Suppressor macrophage treated with lipopolysaccharide for 4 hours (primary cell): ENCODE measurements at regions not wholly inside any gene's neighbourhood (a gene's known extent, or its start where the extent isn't known, plus 50 kb on each side); places are given as distances from the start of the nearest gene placed in this dataset.

Experiments used
- DNase-seq: peaks from one replicate; pipeline ENCODE4 v3.0.0-alpha.2; 2020

DNA sequence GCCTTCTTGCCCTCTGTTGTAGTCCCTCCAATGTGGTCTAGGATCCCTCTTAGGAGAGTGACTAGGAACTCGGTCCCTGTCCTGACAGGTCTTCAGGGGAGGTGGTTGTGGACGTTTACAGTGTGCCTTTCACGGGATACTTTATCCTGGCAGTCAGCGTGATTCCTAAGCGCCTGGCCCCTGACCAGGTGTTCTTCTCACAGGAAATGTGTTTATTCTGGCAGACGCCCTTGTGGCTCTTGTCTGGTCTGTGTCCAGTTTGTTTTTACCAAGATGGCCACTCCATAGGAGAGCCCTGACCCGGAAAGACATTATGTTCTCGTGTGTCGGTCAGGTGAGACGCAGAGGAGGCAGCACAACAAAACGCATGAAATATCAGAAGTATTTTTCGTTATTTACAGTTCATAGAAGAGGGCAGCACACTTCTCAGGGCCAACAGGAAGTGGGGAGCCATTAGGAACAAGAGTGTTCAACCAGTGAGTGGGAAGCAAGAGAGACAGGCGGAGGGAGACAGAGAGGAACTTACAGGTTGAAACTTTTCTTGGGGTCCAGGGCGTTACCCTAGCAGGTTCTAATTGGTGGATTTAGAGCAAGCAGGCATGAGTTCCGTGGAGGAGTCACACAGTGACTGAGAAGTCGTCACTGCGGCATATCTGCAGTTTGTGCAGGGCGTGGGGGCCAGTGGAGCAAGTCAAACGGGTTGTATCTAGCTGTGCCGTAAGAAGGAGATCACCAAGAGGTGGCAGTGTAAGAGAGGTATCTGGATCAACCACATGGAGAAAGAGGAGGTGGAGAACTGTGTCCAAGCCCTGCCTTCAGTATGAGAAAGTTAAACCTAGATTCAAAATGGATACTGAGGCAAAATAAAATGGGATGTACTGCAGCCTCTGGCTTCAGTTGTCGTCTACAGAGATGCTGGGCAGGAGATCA, 412.9 kb downstream of the ZSWIM6 start:
- DNase-seq, result no peak

DNA sequence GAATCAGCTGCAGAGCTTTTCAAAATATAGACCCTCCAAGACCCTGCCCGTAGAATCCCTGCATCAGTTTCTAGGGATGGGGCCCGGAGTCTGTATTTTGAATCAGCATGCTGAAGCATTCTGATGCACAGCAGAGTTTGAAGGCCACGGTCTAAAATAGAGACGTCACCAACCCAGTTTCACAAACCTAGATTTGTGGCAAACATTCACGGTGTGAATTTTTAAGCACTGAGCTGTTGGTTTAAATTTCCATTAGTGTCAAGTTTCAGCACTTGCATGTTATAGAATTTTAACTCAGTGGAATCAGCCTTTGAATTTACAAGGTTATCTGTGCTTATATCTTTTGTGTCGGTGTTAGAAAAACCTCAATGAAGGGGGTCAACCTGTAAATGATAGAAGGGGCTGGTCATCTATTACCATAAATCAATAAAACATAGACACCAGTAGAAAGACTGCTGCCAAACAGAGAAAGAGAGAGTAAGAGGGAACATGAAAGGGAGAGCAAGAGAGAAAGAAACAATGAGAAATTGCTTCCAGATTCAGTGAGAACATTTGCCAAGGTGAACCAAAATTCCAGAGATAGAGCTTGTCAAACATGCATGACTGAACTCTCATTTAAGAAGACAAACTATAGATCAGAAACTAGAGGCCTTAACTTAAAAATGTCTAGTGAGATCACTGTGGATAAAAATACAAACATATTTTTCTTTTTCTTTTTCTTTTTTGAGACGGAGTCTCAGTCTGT, 414.9 kb downstream of the ZSWIM6 start:
- DNase-seq, result no peak

DNA sequence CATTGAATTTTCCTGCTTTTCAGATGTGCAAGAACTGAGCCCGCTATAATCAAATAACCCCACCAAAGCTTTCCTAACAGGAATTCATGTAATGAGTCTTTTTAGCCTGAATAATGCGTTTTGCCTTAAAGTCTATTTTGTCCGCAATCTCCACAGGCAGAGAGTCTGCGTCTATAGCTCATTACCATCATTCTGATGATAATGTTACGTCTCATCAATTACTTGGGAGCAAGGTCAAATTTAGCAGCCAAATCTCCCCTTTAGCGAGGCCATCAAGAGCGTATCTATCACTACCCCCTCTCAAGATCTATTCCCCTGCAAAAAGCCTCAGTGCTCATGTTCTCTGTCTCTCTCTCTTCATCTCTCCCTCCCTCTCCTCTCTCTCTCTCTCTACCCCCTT, 416.1 kb downstream of the ZSWIM6 start:
- DNase-seq, result no peak

DNA sequence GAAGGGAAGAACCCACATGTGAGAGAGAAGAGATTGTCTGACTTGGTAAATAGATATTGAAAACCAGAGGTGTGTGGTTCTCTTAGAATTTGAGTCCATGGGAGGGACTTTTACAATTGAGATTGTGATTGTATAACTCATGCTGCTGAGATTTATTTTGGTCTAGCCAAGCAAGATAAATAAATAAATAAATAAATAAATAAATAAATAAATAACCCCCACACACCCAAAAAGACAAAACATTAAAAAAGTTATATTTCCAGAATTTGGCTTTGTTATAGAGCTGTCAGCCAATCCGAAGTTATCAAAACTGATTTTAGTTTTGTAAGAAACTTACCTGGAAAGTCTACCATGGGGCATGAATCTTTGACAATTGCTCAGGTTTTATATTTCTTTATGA, 416.6 kb downstream of the ZSWIM6 start:
- DNase-seq, result no peak

DNA sequence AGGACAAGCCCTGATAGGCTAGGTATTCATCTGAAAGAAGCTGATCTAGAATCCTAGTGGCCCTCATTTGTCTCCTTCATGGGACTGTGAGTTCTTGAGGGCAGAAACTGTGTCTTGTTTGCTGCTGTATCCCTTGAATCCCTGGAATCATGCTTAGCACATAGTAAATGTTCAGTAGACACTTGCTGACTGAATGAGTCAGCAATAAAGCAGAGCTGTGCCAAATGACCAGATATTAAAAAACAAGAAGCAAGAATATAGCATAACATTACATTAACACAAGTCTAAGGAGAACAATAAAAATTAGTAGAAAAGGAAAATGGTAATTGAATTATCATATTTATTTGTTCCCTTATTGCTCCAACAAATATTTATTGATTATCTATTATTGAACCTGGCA, 420.5 kb downstream of the ZSWIM6 start:
- DNase-seq, result no peak

DNA sequence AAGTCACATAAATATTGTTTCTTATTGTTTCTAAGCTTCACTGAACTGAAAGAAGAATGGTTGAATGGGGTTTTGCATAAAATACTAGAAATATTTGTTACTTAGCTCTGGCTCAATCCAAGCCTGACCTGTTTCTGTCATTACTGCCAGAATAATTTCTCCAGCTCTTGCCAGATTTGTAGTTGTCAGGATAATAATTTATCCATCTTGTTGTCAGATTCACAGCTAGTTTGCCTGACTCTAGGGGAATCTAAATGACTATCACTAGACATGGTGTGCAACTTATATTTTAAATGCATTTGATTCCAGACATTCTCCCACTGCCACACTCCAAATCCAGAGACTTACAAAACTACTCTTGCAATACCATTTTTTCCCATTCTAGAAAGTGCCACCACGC, 422.7 kb downstream of the ZSWIM6 start:
- DNase-seq, result no peak

DNA sequence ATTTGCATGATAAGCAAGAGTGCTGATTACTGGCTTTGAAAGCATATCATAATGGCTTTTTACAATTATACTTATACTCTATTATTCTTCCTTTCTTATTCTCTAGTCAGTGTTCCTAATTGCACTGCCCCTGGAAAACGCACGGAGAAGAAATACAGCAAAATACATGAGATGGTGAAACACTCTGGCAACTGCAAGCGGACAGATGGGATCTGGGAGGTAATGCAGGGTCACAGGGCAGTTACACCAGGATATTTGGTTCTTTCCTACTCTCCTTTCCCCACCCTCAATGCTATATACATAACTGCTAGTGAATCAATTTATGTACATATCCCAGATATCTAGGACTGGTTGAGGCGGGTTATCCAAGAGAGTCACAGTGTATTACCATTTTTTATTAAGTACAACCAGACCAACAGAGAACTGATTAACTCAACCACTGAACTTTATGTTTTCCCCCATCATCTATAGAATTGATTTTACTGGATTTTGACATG, 423.7 kb downstream of the ZSWIM6 start:
- no peak for DNase-seq

DNA sequence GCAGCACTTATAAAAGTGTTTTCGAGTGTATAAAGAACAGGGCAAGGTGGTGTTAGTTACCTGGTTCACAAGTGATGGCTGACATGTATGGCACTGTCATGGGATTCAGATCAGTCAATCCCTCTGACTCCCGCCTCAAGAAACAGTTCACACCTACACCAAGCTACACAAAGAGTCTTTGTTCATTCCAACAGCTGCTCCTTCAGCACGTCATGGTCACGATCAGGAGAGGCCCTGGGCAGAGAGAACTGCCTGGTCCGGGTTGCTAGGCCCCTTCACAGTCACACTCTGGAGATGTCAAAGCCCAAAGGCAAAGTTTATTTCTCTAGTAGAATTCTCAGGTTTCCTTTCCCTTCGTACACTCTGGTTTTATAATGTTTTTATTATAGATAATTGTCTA, 426.7 kb downstream of the ZSWIM6 start:
- DNase-seq, result no peak

DNA sequence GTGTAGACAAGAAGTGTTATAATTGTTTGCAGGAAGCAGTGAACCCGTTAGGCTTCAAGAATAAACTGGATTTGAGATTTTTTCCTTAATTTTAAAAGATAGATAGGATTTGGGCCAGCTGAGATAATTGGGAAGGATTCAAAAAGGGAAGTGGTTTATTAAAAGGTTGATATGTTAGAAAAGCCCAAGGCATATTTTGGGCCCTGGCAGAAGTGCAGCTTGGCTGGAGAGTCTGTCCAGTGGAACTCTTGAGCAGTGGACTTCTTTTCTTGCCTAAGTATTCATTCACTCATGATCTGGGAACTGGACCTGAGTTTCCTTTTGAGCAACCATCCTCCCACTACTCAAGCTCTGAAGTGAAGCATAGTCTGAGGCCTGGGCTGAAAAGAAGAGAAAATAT, 433.4 kb downstream of the ZSWIM6 start:
- DNase-seq, result no peak

DNA sequence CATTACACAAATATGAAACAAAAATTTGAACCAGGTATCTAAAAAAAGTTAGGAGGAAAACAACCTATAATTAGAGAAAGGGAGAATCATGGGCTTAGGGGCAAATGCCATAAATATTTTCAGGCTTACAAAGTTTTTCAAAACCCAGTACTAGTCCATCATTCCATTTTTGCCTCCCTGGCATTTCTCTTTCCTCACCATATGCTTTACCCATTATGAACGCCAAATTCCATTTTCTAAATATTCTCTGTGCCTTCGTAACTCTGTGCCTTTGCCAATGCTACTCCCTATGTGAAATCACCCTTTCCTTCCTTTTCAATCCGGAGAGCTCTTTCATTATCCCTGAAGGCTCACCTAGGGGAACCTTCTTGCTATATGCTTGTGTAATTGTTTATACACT, 434.1 kb downstream of the ZSWIM6 start:
- DNase-seq, result no peak

DNA sequence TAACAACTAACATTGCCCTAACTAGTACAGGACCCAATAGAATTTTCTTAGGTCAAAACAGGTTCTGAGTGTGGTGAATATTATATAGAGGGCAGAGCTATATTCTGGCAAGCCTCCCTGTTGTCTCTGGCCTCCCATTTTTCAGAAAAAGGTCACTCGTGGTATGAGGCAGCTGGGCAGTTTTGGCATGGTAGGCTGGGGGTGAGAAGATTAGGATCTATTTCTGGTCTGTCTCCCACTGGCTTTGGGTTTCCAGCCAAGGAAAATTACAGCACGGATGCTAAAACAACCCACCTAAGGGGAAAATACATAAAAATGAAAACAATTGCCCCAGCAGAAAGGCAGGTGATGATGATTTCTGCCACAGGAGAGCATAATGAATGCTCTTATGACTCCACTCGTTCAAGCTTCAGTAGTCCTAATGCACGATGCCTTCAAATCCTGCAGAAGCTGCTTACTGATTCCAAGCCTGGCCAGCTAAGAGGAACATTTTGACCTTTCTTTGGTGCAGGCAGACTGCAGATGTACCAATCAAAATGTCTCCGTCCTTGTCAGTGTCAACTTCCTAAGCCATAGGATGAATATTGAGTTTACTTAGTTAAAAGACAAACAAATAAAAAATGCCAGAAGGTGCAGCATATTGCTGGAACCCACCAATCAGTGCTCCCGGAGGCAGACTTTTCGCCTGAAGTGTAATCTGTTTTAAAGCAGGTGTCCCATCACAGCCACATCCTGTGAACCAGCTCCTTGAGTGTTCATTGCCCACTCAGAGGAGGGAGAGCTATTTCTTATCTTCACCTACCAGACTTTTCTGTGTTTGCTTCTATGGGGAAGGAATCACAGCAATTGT, 435.4 kb downstream of the ZSWIM6 start:
- DNase-seq, result no peak

DNA sequence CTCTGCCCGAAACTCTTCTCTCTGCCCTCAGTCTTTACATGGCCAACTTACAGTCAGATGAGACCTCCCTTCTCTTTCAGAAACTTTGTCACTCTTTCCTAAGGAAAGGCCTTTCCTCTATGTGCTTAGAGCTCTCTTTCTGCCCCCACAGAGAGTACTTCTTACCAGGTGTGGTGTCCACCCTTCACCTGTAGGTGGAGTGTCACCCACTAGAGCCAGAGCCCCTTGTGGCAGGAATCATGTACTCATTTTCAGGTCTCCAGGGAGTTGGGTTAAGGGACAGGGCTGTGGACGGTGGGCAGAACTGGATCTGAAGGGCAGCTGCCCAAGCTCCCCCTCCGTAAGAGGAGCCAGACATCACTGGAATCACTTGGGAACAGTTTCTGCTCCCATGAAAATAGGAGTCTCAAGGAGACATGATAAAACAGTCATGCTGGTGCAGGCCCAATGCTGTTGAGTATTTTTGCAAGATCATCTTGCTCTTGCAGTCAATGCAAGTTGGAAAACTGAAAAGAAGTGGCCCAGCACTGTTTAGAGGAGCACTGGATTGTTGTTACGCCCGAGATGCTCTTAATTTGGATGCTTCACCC, 436.7 kb downstream of the ZSWIM6 start:
- no peak for DNase-seq

DNA sequence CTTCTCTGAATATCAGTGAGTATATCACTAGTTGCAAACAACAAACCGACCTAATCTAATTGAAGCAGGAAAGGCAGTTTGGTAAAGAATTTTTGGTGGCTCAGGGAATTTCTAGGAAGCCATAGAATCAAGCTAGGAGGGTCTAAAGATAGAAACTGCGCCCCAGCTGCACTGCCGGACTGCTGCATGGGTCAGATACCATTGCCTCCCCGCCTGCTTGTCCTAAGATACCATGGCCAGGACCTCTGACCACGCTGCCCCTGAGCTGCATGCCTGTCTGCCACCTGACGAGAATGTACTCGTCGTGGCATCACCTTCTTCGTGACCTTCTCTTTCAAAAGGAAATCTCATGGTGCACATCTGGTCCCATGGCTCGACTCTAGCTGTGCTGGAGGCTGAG, 439.0 kb downstream of the ZSWIM6 start:
- DNase-seq, result no peak

DNA sequence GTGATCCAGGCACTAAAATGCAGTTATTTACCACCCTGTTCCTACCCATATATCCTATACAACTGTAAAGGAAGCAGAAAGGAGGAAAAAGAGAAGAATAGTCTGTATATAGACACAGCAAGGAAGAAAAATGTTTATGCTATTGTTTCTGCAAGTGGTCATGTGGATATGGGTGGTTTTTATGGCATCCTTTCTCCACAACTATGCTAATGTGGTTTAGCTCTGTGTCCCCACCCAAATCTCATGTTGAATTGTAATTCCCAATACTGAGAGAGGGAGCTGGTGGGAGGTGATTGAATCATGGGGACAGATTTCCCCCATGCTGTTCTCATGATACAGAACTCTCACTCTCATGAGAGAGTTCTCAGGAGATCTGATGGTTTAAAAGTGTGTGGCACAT, 439.8 kb downstream of the ZSWIM6 start:
- no peak for DNase-seq

DNA sequence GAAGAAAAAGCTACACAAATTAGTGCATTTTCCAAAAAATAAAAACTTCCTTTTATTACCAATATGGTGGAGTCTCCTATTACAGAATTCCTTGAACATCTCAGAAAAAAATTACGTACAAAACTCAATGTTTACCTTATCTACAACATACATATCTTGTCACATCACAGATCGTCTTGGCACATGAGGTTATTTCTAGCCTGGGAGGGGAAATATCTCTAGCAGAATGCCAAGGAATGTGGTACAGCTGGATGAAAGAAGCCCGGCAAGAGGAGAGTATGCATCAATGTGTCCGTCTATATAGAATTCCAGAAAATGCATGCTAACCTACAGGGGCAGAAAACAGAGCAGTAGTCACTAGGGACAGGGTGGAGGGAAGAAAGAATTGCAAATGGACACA, 443.8 kb downstream of the ZSWIM6 start:
- no peak for DNase-seq

DNA sequence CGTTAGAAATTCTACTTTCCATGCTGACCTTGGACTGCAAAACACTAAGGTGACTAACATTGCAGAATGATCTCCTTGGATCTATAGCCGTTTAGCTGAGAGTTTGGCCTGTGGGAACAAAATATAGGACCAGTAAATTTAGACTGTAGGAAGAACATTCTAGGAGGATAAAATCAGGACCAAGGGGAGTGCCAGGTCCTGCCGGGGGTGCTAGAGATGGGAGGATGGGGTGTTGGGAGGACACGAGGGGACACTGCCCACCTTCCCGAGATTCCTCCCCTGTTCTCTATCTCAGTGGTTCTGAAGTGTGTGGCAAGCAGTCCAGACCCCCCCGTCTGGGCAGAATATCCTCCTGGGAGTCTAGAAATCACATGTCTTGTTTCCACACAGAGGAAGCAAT, 445.2 kb downstream of the ZSWIM6 start:
- DNase-seq, result no peak

DNA sequence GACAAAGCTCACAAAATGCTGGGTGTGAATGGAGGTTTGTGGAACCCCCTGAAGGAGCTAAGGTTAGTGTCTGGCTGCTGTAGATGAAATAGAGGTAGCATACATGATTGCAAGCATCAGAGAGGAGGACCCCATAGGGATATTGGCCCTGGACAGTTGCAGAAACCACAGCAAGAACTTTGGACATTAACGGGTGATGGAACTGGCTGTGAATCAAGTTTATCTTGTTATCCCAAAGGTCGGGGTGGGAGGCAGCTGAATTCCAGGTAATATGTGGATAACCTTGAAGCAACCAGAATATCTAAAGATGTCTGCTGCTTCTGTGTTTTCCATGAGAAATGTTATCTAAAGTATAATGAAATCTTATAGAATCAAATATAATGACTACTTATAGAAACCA, 447.7 kb downstream of the ZSWIM6 start:
- no peak for DNase-seq

DNA sequence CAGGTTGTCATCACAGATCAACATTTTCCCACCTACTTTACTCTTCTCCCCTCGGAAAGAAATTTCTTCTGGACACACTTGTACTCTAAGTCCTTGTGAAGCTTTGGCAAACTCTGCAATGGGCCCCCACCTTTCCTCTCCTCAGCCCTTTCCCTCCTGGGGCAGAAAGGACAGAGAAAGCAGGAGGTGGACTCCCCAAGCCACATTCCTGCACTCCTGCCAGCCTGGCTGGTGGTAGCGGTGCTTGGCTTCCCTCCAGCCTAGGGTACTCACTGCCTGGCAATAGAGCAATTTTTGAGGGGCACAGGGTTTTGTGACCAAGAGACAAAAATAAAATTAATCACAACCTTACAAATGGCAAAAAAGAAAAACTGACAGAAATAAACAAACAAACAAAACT, 451.4 kb downstream of the ZSWIM6 start:
- no peak for DNase-seq

DNA sequence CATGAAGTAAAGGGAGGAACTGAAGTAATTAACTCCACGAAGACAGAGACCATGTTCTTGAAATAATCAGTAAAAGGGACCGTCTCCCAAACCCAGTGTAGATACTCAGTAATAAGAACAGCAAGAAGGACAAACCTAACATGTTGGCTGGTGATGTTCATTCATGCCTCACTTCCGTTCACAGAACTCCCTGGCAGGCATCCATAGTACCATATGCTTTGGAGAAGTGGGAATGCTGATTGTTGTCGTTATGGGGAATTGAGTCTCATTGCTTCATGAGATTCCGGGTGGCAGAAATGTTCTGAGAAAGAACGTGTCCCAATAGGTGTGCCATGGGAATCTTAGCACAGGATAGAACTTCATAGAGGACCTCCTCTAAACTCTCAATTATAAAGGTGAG, 452.3 kb downstream of the ZSWIM6 start:
- no peak for DNase-seq

DNA sequence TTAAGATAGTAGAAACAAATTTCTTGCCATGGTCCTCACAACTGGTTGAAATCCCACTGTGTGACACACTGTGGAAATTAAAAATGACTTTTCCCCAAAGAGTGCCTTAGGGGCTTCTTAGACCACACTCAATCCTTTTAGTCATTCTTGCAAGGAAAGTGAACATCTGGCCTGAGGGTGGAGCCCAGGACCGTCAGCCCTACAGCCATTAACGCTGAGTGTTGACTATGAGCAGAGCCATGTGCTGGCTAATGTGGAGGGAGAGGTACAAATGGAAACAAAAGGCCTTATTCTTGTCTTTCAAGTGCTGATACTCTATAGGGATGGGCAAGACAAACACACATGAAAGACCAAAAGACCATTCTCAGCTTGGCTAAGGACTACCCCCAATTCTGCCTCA, 456.5 kb downstream of the ZSWIM6 start:
- DNase-seq, result no peak

DNA sequence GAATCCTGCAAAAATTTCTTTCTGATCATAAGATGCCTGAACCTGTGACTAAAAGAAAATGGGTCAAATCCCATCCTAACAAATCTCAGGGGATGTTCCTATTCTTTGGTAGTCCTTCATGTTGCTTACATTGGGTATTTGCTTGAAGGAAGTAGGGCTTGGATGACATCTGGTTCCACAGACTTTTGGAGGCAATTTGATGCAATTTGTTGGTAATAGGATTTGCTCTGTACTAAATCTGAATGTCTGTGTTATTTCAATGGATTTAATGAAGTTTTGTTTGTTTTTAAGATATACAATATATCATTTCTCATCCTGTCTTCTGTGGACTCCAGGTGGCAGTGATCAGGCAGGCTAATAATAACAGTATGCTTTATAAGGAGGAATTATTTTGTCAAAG, 457.9 kb downstream of the ZSWIM6 start:
- no peak for DNase-seq

DNA sequence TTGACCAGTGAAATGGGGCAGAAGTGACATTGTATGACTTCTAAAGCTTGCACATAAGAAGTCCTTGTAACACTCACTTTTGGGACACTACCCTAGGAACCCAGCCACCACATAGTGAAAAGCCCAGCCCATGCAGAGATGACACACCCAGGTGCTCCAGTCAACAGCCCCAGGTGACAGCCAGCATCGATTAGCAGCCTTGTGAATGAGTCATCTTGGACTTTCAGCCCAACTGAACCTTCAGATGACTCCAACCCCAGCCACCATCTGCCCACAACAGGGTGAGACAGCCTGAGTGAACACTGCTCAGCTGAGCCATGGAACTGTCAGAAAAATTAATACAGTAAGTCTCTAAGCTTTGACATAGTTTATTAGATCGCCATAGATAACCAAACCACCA, 458.6 kb downstream of the ZSWIM6 start:
- DNase-seq, result no peak

DNA sequence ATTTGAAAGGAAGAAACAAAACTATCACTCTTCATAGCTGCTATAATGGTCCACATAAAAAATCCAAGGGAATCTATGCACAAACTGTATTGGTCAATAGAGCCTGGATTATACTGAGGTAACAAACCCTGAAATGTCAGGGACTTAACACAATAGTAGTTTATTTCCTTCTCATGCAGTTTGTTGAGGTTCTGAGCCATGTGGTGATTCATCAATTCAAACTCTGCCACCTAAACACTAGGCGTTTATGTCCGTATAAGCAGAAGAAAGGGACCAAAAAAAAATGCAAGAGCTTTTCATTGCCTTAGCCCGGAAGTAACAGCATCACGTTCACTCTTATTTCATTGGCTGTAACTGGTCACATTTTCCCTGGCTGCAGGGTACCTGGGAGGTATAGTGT, 464.7 kb downstream of the ZSWIM6 start:
- DNase-seq, result no peak
